Neural progenitor cell (in vitro differentiated cells): ENCODE measurements at regions not wholly inside any gene's neighbourhood (a gene's known extent, or its start where the extent isn't known, plus 50 kb on each side); places are given as distances from the start of the nearest gene placed in this dataset.

Source experiments
- DNase-seq: peaks from one replicate; pipeline ENCODE4 v3.0.0-alpha.2; 2016; ENCODE audit warnings: low spot score
- H2AFZ ChIP-seq: fragments of 200-600 bp; sonication (generic); replicated peaks from 2 replicates; pipeline ENCODE4 v1.6.1; 2016; ENCODE audit warnings: antibody characterized with exemption
- H3F3A ChIP-seq: fragments of 200-600 bp; sonication (generic); 2 replicates; pipeline ENCODE4 v1.6.1; 2016; ENCODE audit warnings: antibody characterized with exemption, low read depth
- H3K27ac ChIP-seq: fragments of 200-600 bp; sonication (generic); 2 replicates; pipeline ENCODE4 v1.5.1; 2016; ENCODE audit warnings: mild to moderate bottlenecking
- H3K27me3 ChIP-seq: fragments of 200-600 bp; sonication (generic); 2 replicates; pipeline ENCODE4 v1.6.1; 2016; ENCODE audit warnings: mild to moderate bottlenecking, moderate library complexity
- H3K36me3 ChIP-seq: fragments of 200-600 bp; sonication (generic); 2 replicates; pipeline ENCODE4 v1.5.1; 2016
- H3K4me1 ChIP-seq: fragments of 200-600 bp; sonication (generic); 2 replicates; pipeline ENCODE4 v1.6.1; 2016; ENCODE audit warnings: mixed run types
- H3K4me2 ChIP-seq: fragments of 200-600 bp; sonication (generic); 2 replicates; pipeline ENCODE4 v1.6.1; 2016
- H3K4me3 ChIP-seq: fragments of 200-600 bp; sonication (generic); 2 replicates; pipeline ENCODE4 v1.5.1; 2016
- H3K79me2 ChIP-seq: fragments of 200-600 bp; sonication (generic); 2 replicates; pipeline ENCODE4 v1.6.1; 2016; ENCODE audit warnings: low read depth
- H3K9ac ChIP-seq: fragments of 200-600 bp; sonication (generic); 2 replicates; pipeline ENCODE4 v1.6.1; 2016
- H3K9me3 ChIP-seq: fragments of 200-600 bp; sonication (generic); 2 replicates; pipeline ENCODE4 v1.5.1; 2016; ENCODE audit warnings: low read depth
- H4K20me1 ChIP-seq: fragments of 200-600 bp; sonication (generic); 2 replicates; pipeline ENCODE4 v1.6.1; 2016; ENCODE audit warnings: low read depth
- H3K27ac Mint-ChIP-seq: 3 replicates; pipeline ENCODE4 v1.8.0; 2021; ENCODE audit warnings: mixed read lengths
- H3K27me3 Mint-ChIP-seq: 2 replicates; pipeline ENCODE4 v1.8.0; 2022; ENCODE audit warnings: low read depth, mild to moderate bottlenecking, inconsistent platforms, moderate library complexity, mixed read lengths; ENCODE audit not compliant: insufficient read depth
- H3K36me3 Mint-ChIP-seq: 3 replicates; pipeline ENCODE4 v1.8.0; 2021; ENCODE audit warnings: mixed read lengths
- H3K4me1 Mint-ChIP-seq: 3 replicates; pipeline ENCODE4 v1.8.0; 2021; ENCODE audit warnings: mixed read lengths
- H3K4me3 Mint-ChIP-seq: 3 replicates; pipeline ENCODE4 v1.8.0; 2021; ENCODE audit warnings: mild to moderate bottlenecking, moderate library complexity, mixed read lengths
- H3K9me3 Mint-ChIP-seq: 3 replicates; pipeline ENCODE4 v1.8.0; 2020; ENCODE audit warnings: mixed read lengths
- CTCF ChIP-seq: fragments of 200-600 bp; sonication (generic); IDR thresholded peaks from 2 replicates; pipeline ENCODE4 v1.5.1; 2017; ENCODE audit warnings: antibody characterized with exemption, mild to moderate bottlenecking
- EZH2 ChIP-seq: fragments of 200-600 bp; sonication (generic); IDR thresholded peaks from 2 replicates; pipeline ENCODE4 v1.6.1; 2017; ENCODE audit warnings: antibody characterized with exemption, mild to moderate bottlenecking, moderate library complexity
- EZH2phosphoT487 ChIP-seq: fragments of 200-600 bp; sonication (generic); IDR thresholded peaks from 2 replicates; pipeline ENCODE4 v1.6.1; 2017; ENCODE audit warnings: antibody characterized with exemption

GRCh38 chr22:49286181-49286760 lies 541.4 kb downstream of the BRD1 start:
- Histone ChIP-seq H3F3A (no peaks in the 10 kb centered on the region), H3K9ac (no peak overlapping the region), H3K79me2 (no peaks in the 10 kb centered on the region), H3K36me3 (no peaks in the 10 kb centered on the region), H3K4me2 (no peak overlapping the region), H4K20me1 (no peaks in the 10 kb centered on the region), H2AFZ (no peak overlapping the region), H3K9me3 (no peaks in the 10 kb centered on the region), H3K27me3 (no peaks in the 10 kb centered on the region), H3K4me3 (no peak overlapping the region), H3K27ac (no peak overlapping the region), H3K4me1 (peaks cover 15% of the 10 kb centered on the region)
- no peak for TF ChIP-seq EZH2
- no peak for TF ChIP-seq EZH2phosphoT487
- TF ChIP-seq CTCF, result no peak
- Mint-ChIP-seq H3K36me3 (no peaks in the 10 kb centered on the region), H3K9me3 (peaks cover 8% of the 10 kb centered on the region), H3K4me3 (no peak overlapping the region), H3K27me3 (peaks cover 16% of the 10 kb centered on the region), H3K27ac (no peak overlapping the region), H3K4me1 (peaks cover 14% of the 10 kb centered on the region)
- no peak for DNase-seq

- H3K4me1 ChIP-seq, result peaks cover 1% of the 10 kb centered on the region
- TF ChIP-seq CTCF (no peak), EZH2 (no peak), EZH2phosphoT487 (no peak)
- no peak for DNase-seq
- no peaks in the 10 kb centered on the region for H3K36me3 ChIP-seq
- no peaks in the 10 kb centered on the region for H3K79me2 ChIP-seq
- H3K4me2 ChIP-seq, result no peak overlapping the region
- Mint-ChIP-seq H3K9me3 (peaks cover 10% of the 10 kb centered on the region), H3K36me3 (no peaks in the 10 kb centered on the region), H3K4me1 (peaks cover 5% of the 10 kb centered on the region), H3K4me3 (no peak overlapping the region), H3K27me3 (peaks cover 16% of the 10 kb centered on the region), H3K27ac (no peak overlapping the region)
- H3K4me3 ChIP-seq, result no peak overlapping the region
- H2AFZ ChIP-seq, result no peak overlapping the region
- H3K27ac ChIP-seq, result no peak overlapping the region
- H3K9me3 ChIP-seq, result no peaks in the 10 kb centered on the region
- H3K9ac ChIP-seq, result no peak overlapping the region
- no peaks in the 10 kb centered on the region for H3K27me3 ChIP-seq
- no peaks in the 10 kb centered on the region for H4K20me1 ChIP-seq
- no peaks in the 10 kb centered on the region for H3F3A ChIP-seq
These were observed 542.7 kb downstream of the BRD1 start for GRCh38 chr22:49284931-49285330.

DNA sequence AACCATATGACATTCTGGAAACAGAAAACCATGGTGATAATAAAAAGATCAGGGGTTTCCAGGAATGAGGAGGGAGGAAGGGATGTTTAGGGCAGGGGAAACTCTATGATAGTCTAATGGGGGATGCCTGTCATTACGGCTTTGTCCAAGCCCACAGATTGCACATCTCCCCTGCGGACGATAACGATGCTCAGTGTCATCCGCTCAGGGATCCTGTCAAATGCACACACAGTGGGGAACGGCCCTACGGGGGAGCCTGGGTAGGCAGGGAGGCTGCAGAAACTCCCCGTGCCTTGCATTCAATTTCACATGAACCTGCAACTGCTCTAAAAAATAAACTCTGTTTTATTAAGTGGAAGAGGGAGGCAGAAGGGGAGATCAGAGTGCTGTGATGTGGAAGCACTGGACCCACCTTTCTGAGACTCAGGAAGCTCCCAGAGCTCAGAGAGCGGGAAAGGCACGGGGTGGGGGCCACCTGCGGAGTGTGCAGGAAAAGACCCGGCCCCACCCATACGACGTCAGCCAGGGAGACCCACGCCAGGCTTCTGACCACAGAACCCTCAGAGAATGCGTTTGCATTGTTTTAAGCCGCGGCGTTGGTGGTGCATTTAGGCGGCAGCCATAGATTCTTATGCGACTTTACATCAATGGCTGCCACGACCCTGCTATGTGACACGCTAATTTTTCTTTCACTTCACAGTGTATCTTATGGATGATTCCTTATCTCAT lies 543.5 kb downstream of the BRD1 start:
- no peak overlapping the region for H3K4me2 ChIP-seq
- no peaks in the 10 kb centered on the region for H3K79me2 ChIP-seq
- no peaks in the 10 kb centered on the region for H3F3A ChIP-seq
- no peak overlapping the region for H3K9ac ChIP-seq
- no peaks in the 10 kb centered on the region for H3K36me3 ChIP-seq
- DNase-seq, result no peak
- H3K4me3 Mint-ChIP-seq, result no peak overlapping the region
- H3K4me3 ChIP-seq, result no peak overlapping the region
- H3K4me1 ChIP-seq, result no peaks in the 10 kb centered on the region
- H4K20me1 ChIP-seq, result no peaks in the 10 kb centered on the region
- no peaks in the 10 kb centered on the region for H3K27me3 ChIP-seq
- H3K9me3 Mint-ChIP-seq, result peaks cover 13% of the 10 kb centered on the region
- no peaks in the 10 kb centered on the region for H3K9me3 ChIP-seq
- peaks cover 17% of the 10 kb centered on the region for H3K27me3 Mint-ChIP-seq
- H3K27ac ChIP-seq, result no peak overlapping the region
- TF ChIP-seq CTCF, result no peak
- no peak for TF ChIP-seq EZH2
- no peak for TF ChIP-seq EZH2phosphoT487
- H3K27ac Mint-ChIP-seq, result peak overlapping the region; percentile 29
- peaks cover 4% of the 10 kb centered on the region for H3K4me1 Mint-ChIP-seq
- no peaks in the 10 kb centered on the region for H3K36me3 Mint-ChIP-seq
- H2AFZ ChIP-seq, result no peak overlapping the region
